ENCODE measurements at regions not wholly inside any gene's neighbourhood (a gene's known extent, or its start where the extent isn't known, plus 50 kb on each side); places are given as distances from the start of the nearest gene placed in this dataset.

DNA sequence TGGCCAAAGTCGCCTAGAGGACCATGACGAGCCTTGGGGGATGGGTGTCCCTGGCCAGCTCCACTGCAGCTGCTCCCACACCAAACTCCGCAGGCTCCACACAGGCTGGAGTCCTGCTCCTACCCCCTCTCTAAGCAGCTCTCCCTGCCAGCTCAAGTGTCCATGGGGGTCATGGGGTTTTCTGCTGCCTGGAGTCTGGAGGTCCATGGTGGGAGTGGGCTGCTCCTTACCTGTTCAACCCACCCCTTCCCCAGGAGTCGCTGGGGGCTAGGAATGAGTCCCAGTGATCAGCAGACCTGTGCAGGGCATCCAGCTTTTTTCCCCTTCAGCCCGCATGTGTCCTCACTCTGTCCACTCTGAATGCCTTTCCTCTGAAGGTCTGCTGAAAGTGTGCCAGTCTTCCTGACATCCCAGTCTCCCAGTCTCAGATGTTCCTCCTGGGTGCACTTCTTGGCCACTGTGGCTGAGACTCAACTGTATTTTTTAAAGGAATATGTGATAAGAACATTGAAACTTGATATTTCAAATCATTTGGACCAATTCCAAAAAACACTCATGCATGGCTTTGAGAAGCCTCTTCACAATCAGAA is 261.3 kb upstream of the ANKH start:
- no peak for DNase-seq
- no peaks in the 10 kb centered on the region for H3K9me3 ChIP-seq (ENCODE audit: control insufficient read depth, low read length)
- no peak overlapping the region for H3K27ac ChIP-seq (ENCODE audit: insufficient read depth, low read length, poor library complexity, severe bottlenecking)
- H3K4me1 ChIP-seq (ENCODE audit: control insufficient read depth, insufficient read depth, low read length, poor library complexity, severe bottlenecking) = no peaks in the 10 kb centered on the region
- no peaks in the 10 kb centered on the region for H3K36me3 ChIP-seq (ENCODE audit: control insufficient read depth, insufficient read depth, low read length)
- H3K4me3 ChIP-seq (ENCODE audit: insufficient read depth, low read depth, low read length, poor library complexity, severe bottlenecking) = no peak overlapping the region
- H3K27me3 ChIP-seq (replicated peaks; ENCODE audit: control insufficient read depth, insufficient read depth, low read length, poor library complexity, severe bottlenecking) = no peaks in the 10 kb centered on the region

GRCh38 chr5:15131909-15132308 is 260.3 kb upstream of the ANKH start:
- Histone ChIP-seq H3K36me3 (ENCODE audit: control insufficient read depth, insufficient read depth, low read length) (no peaks in the 10 kb centered on the region), H3K27me3 (replicated peaks; ENCODE audit: control insufficient read depth, insufficient read depth, low read length, poor library complexity, severe bottlenecking) (no peaks in the 10 kb centered on the region), H3K4me1 (ENCODE audit: control insufficient read depth, insufficient read depth, low read length, poor library complexity, severe bottlenecking) (no peaks in the 10 kb centered on the region), H3K27ac (ENCODE audit: insufficient read depth, low read length, poor library complexity, severe bottlenecking) (no peak overlapping the region), H3K4me3 (ENCODE audit: insufficient read depth, low read depth, low read length, poor library complexity, severe bottlenecking) (no peak overlapping the region), H3K9me3 (ENCODE audit: control insufficient read depth, low read length) (no peaks in the 10 kb centered on the region)
- no peak for DNase-seq

DNA sequence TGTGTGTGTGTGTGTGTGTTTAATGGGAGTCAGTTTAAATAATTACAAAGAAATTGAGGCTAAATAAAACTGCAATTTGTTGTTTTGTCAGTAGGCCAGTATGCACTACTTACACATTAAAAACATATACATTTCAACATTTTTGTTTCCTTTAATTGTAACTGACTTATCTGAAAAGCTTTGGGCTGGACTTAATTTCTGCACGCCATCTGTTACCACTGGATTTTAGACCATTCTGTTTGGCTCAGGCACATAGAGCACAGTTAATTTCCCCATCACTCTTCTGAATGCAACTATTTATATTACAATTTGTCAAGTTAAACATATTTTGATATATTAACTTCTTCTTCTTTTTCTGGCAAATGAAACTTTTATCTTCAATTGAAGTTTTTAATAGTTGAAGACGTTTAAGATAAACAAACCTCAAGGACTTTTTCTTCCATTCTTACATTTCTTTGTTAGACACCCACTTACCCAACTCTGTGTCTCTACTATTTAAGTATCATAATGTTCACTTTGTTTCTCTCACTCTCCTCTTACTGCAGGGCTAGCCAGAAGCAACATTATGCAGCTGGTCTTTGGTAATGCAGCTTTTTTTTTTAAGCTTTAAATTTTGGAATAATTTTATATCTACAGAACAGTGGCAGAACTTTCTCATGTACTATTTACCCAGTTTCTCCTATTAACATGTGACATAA is 253.4 kb upstream of the ANKH start:
- Histone ChIP-seq H3K36me3 (ENCODE audit: control insufficient read depth, insufficient read depth, low read length) (no peaks in the 10 kb centered on the region), H3K27ac (ENCODE audit: insufficient read depth, low read length, poor library complexity, severe bottlenecking) (no peak overlapping the region), H3K27me3 (replicated peaks; ENCODE audit: control insufficient read depth, insufficient read depth, low read length, poor library complexity, severe bottlenecking) (no peaks in the 10 kb centered on the region), H3K9me3 (ENCODE audit: control insufficient read depth, low read length) (no peaks in the 10 kb centered on the region), H3K4me1 (ENCODE audit: control insufficient read depth, insufficient read depth, low read length, poor library complexity, severe bottlenecking) (no peaks in the 10 kb centered on the region), H3K4me3 (ENCODE audit: insufficient read depth, low read depth, low read length, poor library complexity, severe bottlenecking) (no peak overlapping the region)
- no peak for DNase-seq

GRCh38 chr5:15124461-15124860 is 252.9 kb upstream of the ANKH start:
- Histone ChIP-seq H3K4me1 (ENCODE audit: control insufficient read depth, insufficient read depth, low read length, poor library complexity, severe bottlenecking) (no peaks in the 10 kb centered on the region), H3K36me3 (ENCODE audit: control insufficient read depth, insufficient read depth, low read length) (no peaks in the 10 kb centered on the region), H3K9me3 (ENCODE audit: control insufficient read depth, low read length) (no peaks in the 10 kb centered on the region), H3K27ac (ENCODE audit: insufficient read depth, low read length, poor library complexity, severe bottlenecking) (no peak overlapping the region), H3K27me3 (replicated peaks; ENCODE audit: control insufficient read depth, insufficient read depth, low read length, poor library complexity, severe bottlenecking) (no peaks in the 10 kb centered on the region), H3K4me3 (ENCODE audit: insufficient read depth, low read depth, low read length, poor library complexity, severe bottlenecking) (no peak overlapping the region)
- DNase-seq = no peak

- Histone ChIP-seq H3K27ac (ENCODE audit: insufficient read depth, low read length, poor library complexity, severe bottlenecking) (no peak overlapping the region), H3K27me3 (replicated peaks; ENCODE audit: control insufficient read depth, insufficient read depth, low read length, poor library complexity, severe bottlenecking) (no peaks in the 10 kb centered on the region), H3K36me3 (ENCODE audit: control insufficient read depth, insufficient read depth, low read length) (no peaks in the 10 kb centered on the region), H3K4me1 (ENCODE audit: control insufficient read depth, insufficient read depth, low read length, poor library complexity, severe bottlenecking) (no peaks in the 10 kb centered on the region), H3K9me3 (ENCODE audit: control insufficient read depth, low read length) (no peaks in the 10 kb centered on the region), H3K4me3 (ENCODE audit: insufficient read depth, low read depth, low read length, poor library complexity, severe bottlenecking) (no peak overlapping the region)
- no peak for DNase-seq
Observed at GRCh38 chr5:15117688-15118087, 246.1 kb upstream of the ANKH start.

DNA sequence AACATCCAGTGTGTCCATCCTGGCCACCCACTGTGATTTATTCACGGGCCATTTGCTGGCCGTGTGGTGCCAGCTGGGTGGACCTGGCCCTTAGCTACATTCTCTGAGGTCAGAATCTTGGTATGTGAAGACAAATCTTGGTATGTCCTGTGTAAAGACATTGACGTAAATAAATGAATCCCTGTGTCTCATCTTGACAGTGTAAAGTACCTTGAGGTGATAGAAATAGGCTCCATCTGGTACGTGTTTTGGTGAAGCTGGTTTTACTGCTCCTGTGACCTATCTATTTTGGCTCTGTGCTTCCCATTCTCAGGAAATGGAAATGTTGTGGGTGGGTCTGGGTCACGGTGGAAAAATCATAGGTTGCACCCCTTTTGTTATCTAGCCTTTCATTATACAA is 245.4 kb upstream of the ANKH start:
- H3K4me3 ChIP-seq (ENCODE audit: insufficient read depth, low read depth, low read length, poor library complexity, severe bottlenecking) = no peak overlapping the region
- no peak for DNase-seq
- no peaks in the 10 kb centered on the region for H3K27me3 ChIP-seq (replicated peaks; ENCODE audit: control insufficient read depth, insufficient read depth, low read length, poor library complexity, severe bottlenecking)

DNA sequence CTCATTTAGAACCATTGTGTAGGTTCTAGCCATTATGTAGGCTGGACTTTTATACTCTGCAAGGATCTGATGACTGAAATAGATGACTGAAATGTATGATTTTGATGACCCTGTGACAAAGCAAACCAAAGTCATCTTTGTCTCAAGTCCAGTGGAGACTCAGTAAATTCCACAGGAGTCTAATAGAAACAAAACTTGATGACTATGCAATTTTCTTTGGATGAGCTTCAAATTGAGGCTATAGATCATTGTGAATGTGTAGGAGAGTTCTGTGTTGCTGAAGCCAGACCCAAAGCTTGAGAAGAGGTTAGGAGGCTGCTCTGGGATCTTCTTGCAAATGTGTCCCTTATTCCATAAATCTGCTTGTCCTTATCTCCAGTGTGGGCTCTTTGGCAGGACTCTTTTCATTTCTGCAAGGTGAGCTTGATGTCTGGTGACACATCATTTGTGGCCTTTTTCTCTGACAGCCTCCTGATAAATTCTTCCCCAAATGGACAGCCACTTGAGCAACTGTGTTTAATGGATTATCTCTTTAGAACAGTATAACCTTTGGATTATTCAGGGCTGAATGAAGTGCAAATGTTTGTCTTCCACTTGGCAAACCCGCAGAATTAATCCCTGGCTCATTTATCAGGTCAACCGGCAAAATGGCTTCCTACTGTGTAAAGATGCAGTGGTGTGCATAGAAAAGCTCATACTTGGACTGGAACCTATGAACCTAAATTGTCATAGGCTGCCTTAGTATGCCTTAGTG is 235.1 kb upstream of the ANKH start:
- Histone ChIP-seq H3K27me3 (replicated peaks; ENCODE audit: control insufficient read depth, insufficient read depth, low read length, poor library complexity, severe bottlenecking) (no peaks in the 10 kb centered on the region), H3K4me1 (ENCODE audit: control insufficient read depth, insufficient read depth, low read length, poor library complexity, severe bottlenecking) (no peaks in the 10 kb centered on the region), H3K9me3 (ENCODE audit: control insufficient read depth, low read length) (no peaks in the 10 kb centered on the region), H3K4me3 (ENCODE audit: insufficient read depth, low read depth, low read length, poor library complexity, severe bottlenecking) (no peak overlapping the region), H3K27ac (ENCODE audit: insufficient read depth, low read length, poor library complexity, severe bottlenecking) (no peak overlapping the region), H3K36me3 (ENCODE audit: control insufficient read depth, insufficient read depth, low read length) (no peaks in the 10 kb centered on the region)
- no peak for DNase-seq

More for the DNA sequence above, 245.4 kb upstream of the ANKH start:
- no peak overlapping the region for H3K27ac ChIP-seq (ENCODE audit: insufficient read depth, low read length, poor library complexity, severe bottlenecking)
- H3K4me1 ChIP-seq (ENCODE audit: control insufficient read depth, insufficient read depth, low read length, poor library complexity, severe bottlenecking) = no peaks in the 10 kb centered on the region
- H3K9me3 ChIP-seq (ENCODE audit: control insufficient read depth, low read length) = no peaks in the 10 kb centered on the region
- no peaks in the 10 kb centered on the region for H3K36me3 ChIP-seq (ENCODE audit: control insufficient read depth, insufficient read depth, low read length)

DNA sequence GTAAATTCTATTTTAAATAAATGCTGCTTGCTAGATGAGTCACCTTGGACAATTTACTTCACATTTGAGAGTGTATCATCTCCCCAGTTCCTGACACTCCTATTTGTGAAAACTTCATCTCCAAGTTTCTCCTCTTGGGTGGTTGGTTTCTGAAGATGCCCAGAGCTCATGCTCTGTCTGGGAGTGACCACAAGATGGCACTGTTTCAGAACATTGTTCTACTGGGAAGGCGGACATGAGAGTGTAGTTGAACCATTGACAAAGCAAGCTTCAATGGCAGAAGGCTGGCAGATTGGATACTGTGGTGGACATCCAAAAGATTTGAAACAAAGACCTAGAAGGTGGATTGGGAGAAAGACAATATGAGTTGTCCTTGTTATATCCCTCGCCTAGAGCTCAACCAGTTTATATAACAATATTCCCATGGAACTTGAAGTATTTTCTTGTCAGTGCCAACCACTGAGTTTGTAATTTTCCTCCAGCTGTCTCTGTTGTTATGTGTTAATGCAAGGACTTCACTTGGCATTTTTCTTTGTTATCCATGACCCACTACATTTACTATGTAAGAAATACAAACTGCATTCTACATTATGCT is 234.3 kb upstream of the ANKH start:
- Histone ChIP-seq H3K9me3 (ENCODE audit: control insufficient read depth, low read length) (no peaks in the 10 kb centered on the region), H3K27me3 (replicated peaks; ENCODE audit: control insufficient read depth, insufficient read depth, low read length, poor library complexity, severe bottlenecking) (no peaks in the 10 kb centered on the region), H3K36me3 (ENCODE audit: control insufficient read depth, insufficient read depth, low read length) (no peaks in the 10 kb centered on the region), H3K4me1 (ENCODE audit: control insufficient read depth, insufficient read depth, low read length, poor library complexity, severe bottlenecking) (no peaks in the 10 kb centered on the region), H3K27ac (ENCODE audit: insufficient read depth, low read length, poor library complexity, severe bottlenecking) (no peak overlapping the region), H3K4me3 (ENCODE audit: insufficient read depth, low read depth, low read length, poor library complexity, severe bottlenecking) (no peak overlapping the region)
- DNase-seq = no peak

DNA sequence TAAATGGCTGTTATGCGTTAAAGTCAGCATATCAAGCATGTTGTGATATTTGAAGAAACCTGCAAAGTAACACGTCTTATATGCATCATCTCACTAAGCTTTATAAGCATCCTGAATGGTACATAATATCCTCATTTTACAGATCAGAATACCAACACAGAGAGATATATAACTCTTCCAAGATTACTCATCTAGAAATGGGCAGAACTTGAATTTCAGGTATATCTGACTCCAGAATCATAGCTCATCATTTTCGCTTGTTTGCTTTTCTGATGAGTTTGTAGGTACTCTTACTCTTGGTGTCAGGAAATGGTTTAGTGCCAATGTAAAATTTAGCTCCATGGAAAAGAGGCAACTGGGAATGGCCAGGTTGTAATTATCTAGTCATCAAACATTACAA is 232.3 kb upstream of the ANKH start:
- Histone ChIP-seq H3K27ac (ENCODE audit: insufficient read depth, low read length, poor library complexity, severe bottlenecking) (no peak overlapping the region), H3K36me3 (ENCODE audit: control insufficient read depth, insufficient read depth, low read length) (no peaks in the 10 kb centered on the region), H3K27me3 (replicated peaks; ENCODE audit: control insufficient read depth, insufficient read depth, low read length, poor library complexity, severe bottlenecking) (no peaks in the 10 kb centered on the region), H3K4me1 (ENCODE audit: control insufficient read depth, insufficient read depth, low read length, poor library complexity, severe bottlenecking) (no peaks in the 10 kb centered on the region), H3K9me3 (ENCODE audit: control insufficient read depth, low read length) (no peaks in the 10 kb centered on the region), H3K4me3 (ENCODE audit: insufficient read depth, low read depth, low read length, poor library complexity, severe bottlenecking) (no peak overlapping the region)
- DNase-seq = no peak

- Histone ChIP-seq H3K27ac (ENCODE audit: insufficient read depth, low read length, poor library complexity, severe bottlenecking) (no peak overlapping the region), H3K9me3 (ENCODE audit: control insufficient read depth, low read length) (no peaks in the 10 kb centered on the region), H3K4me1 (ENCODE audit: control insufficient read depth, insufficient read depth, low read length, poor library complexity, severe bottlenecking) (no peaks in the 10 kb centered on the region), H3K27me3 (replicated peaks; ENCODE audit: control insufficient read depth, insufficient read depth, low read length, poor library complexity, severe bottlenecking) (no peaks in the 10 kb centered on the region), H3K4me3 (ENCODE audit: insufficient read depth, low read depth, low read length, poor library complexity, severe bottlenecking) (no peak overlapping the region), H3K36me3 (ENCODE audit: control insufficient read depth, insufficient read depth, low read length) (no peaks in the 10 kb centered on the region)
- DNase-seq = no peak
Observed at GRCh38 chr5:15103130-15103529, 231.6 kb upstream of the ANKH start.

Measured in effector memory CD4-positive, alpha-beta T cell (primary cell).